ENCODE measurements at regions not wholly inside any gene's neighbourhood (a gene's known extent, or its start where the extent isn't known, plus 50 kb on each side); places are given as distances from the start of the nearest gene placed in this dataset.
A peak's percentile ranks its signal among the peaks of the same experiment; 100 is the strongest.

- DNase-seq (ENCODE audit: low spot score) = no peak
- Mint-ChIP-seq H3K4me1 (ENCODE audit: low read depth) (no peaks in the 10 kb centered on the region), H3K27me3 (ENCODE audit: low read depth) (no peaks in the 10 kb centered on the region), H3K4me3 (ENCODE audit: unreplicated experiment) (no peak overlapping the region), H3K27ac (ENCODE audit: unreplicated experiment) (no peak overlapping the region), H3K9me3 (ENCODE audit: low read depth) (no peaks in the 10 kb centered on the region), H3K36me3 (ENCODE audit: low read depth) (no peaks in the 10 kb centered on the region)
- TF ChIP-seq, protein P1, sequence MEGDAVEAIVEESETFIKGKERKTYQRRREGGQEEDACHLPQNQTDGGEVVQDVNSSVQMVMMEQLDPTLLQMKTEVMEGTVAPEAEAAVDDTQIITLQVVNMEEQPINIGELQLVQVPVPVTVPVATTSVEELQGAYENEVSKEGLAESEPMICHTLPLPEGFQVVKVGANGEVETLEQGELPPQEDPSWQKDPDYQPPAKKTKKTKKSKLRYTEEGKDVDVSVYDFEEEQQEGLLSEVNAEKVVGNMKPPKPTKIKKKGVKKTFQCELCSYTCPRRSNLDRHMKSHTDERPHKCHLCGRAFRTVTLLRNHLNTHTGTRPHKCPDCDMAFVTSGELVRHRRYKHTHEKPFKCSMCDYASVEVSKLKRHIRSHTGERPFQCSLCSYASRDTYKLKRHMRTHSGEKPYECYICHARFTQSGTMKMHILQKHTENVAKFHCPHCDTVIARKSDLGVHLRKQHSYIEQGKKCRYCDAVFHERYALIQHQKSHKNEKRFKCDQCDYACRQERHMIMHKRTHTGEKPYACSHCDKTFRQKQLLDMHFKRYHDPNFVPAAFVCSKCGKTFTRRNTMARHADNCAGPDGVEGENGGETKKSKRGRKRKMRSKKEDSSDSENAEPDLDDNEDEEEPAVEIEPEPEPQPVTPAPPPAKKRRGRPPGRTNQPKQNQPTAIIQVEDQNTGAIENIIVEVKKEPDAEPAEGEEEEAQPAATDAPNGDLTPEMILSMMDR (IDR thresholded peaks at IDR 0.05) = no peak
Measured at GRCh38 chr4:79212311-79212710, 113.5 kb downstream of the NAA11 start.

DNA sequence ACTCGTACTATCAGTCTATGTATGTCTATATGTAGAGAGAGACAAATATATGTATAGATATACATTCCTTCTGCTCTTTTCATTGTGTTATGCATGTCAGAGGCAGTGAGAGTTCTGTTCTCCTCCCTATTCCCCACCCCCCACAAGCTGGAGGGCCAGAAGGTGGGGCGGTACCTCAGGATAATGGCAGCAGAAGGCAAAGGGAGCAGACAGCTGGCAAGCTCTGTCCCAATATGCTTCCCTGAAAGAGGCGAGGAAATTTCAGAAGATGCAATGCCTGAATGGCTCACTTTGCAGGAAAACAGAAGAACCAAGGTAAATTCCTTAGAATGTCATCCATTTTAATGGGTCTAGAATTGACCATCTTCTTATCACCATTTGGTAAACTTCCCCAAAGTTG, 114.4 kb downstream of the NAA11 start:
- H3K36me3 Mint-ChIP-seq (ENCODE audit: low read depth) = no peaks in the 10 kb centered on the region
- peaks cover 4% of the 10 kb centered on the region for H3K9me3 Mint-ChIP-seq (ENCODE audit: low read depth)
- TF ChIP-seq, protein P1 (IDR thresholded peaks at IDR 0.05) = no peak
- no peak for DNase-seq (ENCODE audit: low spot score)
- no peak overlapping the region for H3K27ac Mint-ChIP-seq (ENCODE audit: unreplicated experiment)
- no peaks in the 10 kb centered on the region for H3K4me1 Mint-ChIP-seq (ENCODE audit: low read depth)
- H3K4me3 Mint-ChIP-seq (ENCODE audit: unreplicated experiment) = no peak overlapping the region
- no peaks in the 10 kb centered on the region for H3K27me3 Mint-ChIP-seq (ENCODE audit: low read depth)

GRCh38 chr4:79210636-79211049, 115.2 kb downstream of the NAA11 start:
- Mint-ChIP-seq H3K4me1 (ENCODE audit: low read depth) (no peaks in the 10 kb centered on the region), H3K36me3 (ENCODE audit: low read depth) (no peaks in the 10 kb centered on the region), H3K9me3 (ENCODE audit: low read depth) (peaks cover 13% of the 10 kb centered on the region), H3K27me3 (ENCODE audit: low read depth) (peaks cover 3% of the 10 kb centered on the region), H3K27ac (ENCODE audit: unreplicated experiment) (no peak overlapping the region), H3K4me3 (ENCODE audit: unreplicated experiment) (no peak overlapping the region)
- no peak for DNase-seq (ENCODE audit: low spot score)
- TF ChIP-seq, protein P1 (IDR thresholded peaks at IDR 0.05) = no peak

DNA sequence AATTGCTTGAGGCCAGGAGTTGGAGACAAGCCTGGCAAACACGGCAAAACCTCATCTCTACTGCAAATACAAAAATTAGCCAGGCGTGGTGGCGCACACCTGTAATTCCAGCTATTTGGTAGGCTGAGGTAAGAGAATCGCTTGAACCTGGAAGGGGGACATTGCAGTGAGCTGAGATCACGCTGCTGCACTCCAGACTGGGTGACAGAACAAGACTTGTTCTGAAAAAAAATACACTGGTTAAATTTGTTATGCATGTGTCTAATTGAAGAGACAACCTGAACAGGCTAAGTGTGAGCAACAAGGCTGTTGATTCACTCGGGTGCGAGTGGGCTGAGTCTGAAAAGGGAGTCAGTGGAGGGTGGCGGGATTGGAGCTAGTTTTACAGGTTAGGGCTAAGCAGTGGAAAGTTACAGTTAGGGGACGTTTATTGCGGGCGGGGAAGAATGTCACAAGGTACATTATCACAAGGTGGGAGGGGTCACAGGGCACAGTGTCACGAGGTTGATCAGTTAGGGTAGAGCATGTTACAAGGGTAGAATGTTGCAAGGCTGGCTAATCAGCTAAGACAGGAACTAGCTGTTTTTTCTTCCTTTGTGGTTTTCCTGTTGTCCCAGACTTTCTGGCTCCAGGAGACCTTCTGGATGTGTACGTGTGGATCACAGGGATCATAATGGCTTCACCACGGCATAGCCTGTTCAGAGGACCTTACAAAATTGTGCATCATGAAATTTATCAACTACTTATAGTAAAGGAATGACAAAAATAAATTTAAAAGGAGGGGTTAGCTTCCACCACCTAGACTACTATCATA, 115.8 kb downstream of the NAA11 start:
- DNase-seq (ENCODE audit: low spot score) = peak; percentile 29
- Mint-ChIP-seq H3K27me3 (ENCODE audit: low read depth) (peaks cover 7% of the 10 kb centered on the region), H3K27ac (ENCODE audit: unreplicated experiment) (no peak overlapping the region), H3K4me3 (ENCODE audit: unreplicated experiment) (no peak overlapping the region), H3K9me3 (ENCODE audit: low read depth) (peaks cover 19% of the 10 kb centered on the region), H3K36me3 (ENCODE audit: low read depth) (no peaks in the 10 kb centered on the region), H3K4me1 (ENCODE audit: low read depth) (no peaks in the 10 kb centered on the region)
- TF ChIP-seq, protein P1 (IDR thresholded peaks at IDR 0.05) = no peak

- Mint-ChIP-seq H3K9me3 (ENCODE audit: low read depth) (peaks cover 21% of the 10 kb centered on the region), H3K36me3 (ENCODE audit: low read depth) (no peaks in the 10 kb centered on the region), H3K27ac (ENCODE audit: unreplicated experiment) (no peak overlapping the region), H3K4me1 (ENCODE audit: low read depth) (no peaks in the 10 kb centered on the region), H3K27me3 (ENCODE audit: low read depth) (peaks cover 7% of the 10 kb centered on the region), H3K4me3 (ENCODE audit: unreplicated experiment) (no peak overlapping the region)
- DNase-seq (ENCODE audit: low spot score) = no peak
- TF ChIP-seq, protein P1 (IDR thresholded peaks at IDR 0.05) = no peak
Measured at GRCh38 chr4:79209081-79209480, 116.8 kb downstream of the NAA11 start.
